ENCODE measurements at regions not wholly inside any gene's neighbourhood (a gene's known extent, or its start where the extent isn't known, plus 50 kb on each side); places are given as distances from the start of the nearest gene placed in this dataset.
"Not testable (repeated sequence)": the region's sequence is repeated elsewhere in the genome, so short reads cannot be mapped to it uniquely, and the experiment has no call there.

DNA sequence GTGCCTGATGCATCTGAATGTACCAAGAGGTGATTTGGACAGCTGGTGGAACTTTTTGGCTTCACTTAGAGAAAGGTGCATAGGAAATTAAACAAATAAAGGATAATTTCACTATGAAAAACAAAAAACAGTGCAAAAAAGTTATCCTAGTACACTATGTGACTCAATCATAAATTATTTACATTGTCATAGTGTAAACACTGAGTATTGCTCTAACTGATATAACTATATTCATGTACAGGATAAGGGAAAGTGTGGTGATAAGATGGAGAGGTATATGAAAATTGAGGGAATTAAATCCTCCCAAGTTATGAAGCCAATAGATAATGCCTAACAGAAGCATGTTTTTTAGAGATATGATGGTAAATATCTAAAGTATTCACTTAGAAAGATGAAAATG, 50.2 kb upstream of the CPNE4 start:
- no peak for DNase-seq (ENCODE audit: low read depth in 2 of 2)

DNA sequence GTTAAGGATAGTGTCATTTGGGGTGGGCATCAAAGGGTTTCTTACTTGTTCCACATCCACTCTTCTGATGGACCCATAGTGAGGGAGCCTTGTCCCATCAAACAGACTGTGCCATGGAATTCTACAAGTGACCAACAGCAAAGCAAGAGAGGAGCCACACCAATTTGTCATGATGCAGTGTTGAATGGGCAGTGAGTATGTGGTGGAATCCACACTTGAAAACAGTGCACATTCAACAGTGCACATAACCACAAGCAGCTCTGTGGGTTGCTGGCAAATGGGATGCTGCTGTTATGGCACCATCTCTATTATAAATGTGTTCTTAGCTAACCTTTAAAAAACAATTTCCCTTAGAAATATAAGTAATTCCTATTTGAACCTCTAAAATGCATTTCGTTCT, 52.5 kb upstream of the CPNE4 start:
- DNase-seq (ENCODE audit: low read depth in 2 of 2), result no peak

DNA sequence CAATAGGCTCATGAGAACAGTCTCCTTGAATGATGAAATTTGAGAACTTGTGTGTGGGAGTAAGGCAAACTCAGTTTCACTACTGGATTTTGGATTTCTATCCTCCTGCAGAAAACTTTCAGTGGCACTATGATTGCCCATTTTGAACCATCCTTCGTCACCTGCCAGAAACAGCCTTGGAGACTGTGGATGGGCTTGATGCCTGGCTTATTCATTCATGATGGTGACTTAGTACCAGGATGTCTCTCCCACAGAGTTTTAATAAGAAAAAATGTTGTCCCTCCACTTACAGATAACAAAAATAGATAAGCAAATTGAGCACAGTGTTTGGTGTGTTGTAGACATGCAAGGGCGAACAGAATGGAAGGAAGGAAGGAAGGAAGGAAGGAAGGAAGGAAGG, 53.5 kb upstream of the CPNE4 start:
- no peak for DNase-seq (ENCODE audit: low read depth in 2 of 2)

DNA sequence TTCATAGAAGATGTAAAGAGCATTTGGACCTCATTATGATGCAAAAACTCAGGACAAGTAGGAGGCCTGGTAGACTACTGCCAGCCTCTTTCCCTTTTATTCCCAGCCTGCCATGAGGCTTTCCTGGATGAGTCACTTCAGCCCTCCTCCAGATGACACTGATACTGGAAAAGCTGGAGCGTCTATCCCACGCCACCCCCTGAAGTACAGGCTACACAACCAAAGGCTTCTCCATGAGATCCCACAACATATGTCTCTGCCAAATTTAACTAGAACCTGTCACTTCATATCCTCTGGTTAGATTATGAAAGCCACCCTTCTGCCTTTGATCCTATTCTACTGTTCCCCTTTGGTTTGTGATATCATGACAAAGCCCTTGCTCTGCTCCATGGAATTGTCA, 56.1 kb upstream of the CPNE4 start:
- peak in 1 of 2 donors; percentile 42 for DNase-seq (ENCODE audit: low read depth in 2 of 2)

DNA sequence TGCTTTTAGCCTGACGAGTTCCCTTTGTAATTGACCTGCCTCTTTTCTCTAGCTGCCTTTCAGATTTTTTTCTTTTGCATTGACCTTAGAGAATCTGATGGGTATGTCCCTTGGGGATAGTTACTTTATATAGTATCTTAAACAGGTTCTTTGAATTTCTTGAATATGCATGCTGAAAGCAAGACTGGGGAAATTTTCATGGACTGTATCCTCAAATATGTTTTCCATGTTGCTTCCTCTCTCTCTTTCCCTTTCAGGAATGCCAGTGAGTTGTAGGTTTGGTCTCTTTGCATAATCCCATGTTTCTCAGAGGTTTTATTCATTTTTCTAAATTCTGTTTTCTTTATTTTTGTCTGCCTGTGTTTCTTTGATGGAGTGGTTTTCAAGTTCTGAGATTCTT, 81.8 kb upstream of the CPNE4 start:
- no peak for DNase-seq (ENCODE audit: low read depth in 2 of 2)

DNA sequence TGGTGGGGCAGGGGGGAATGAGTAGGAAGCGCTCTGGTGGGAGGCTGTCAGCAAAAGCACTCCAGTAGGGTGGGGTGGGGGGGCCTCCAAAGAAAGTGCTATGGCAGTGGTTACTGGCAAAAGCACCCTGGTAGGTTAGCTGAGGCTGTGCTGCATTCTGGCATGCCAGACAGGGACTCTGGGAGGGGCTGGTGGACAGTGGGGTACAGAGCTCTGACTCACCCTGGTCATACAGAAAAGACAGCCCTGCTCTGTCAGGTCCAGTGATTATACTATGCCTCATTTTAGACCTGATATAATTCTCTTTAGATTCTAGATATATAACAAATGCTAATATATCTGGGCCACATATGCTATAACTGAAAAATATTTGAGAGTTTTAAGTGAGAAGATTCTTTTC, 82.8 kb upstream of the CPNE4 start:
- DNase-seq (ENCODE audit: low read depth in 2 of 2), result no peak

DNA sequence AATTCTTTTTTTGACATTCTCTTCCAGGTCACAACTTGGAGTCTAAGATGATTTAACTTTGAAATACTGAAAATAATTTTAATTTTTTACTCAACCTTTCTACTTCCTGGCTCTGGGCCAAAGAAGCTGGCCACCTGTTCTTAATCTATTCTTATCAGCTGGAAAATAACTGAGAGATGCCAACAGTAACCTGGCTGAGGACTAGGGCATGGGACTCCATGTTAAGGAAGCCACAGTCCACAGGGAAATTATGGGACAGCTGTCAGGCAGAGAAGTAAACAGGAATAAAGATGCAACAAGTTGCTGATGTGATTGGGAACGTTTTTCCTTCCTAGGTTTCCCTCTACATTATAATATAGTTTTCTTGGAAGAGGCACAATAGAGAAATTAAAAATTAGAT, 84.7 kb upstream of the CPNE4 start:
- no peak for DNase-seq (ENCODE audit: low read depth in 2 of 2)

DNA sequence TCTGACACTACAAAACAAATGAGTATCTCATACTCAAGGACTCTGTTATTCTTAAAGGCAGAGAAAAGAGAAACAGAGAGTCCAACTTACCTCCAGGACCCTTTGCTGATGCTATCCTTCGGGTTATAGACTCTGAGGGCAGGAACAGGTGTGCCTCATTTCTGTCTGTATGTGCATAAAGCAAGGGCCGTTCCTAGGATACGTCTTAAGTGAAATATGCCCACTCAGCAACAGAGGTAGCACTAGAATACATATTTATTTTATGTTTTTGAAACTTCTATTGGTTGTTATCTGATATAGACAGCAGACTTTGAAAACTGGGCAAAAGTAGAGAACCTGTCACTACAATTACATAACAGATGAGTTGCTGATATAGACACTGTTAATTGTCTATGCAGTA, 89.3 kb upstream of the CPNE4 start:
- DNase-seq (ENCODE audit: low read depth in 2 of 2), result no peak

DNA sequence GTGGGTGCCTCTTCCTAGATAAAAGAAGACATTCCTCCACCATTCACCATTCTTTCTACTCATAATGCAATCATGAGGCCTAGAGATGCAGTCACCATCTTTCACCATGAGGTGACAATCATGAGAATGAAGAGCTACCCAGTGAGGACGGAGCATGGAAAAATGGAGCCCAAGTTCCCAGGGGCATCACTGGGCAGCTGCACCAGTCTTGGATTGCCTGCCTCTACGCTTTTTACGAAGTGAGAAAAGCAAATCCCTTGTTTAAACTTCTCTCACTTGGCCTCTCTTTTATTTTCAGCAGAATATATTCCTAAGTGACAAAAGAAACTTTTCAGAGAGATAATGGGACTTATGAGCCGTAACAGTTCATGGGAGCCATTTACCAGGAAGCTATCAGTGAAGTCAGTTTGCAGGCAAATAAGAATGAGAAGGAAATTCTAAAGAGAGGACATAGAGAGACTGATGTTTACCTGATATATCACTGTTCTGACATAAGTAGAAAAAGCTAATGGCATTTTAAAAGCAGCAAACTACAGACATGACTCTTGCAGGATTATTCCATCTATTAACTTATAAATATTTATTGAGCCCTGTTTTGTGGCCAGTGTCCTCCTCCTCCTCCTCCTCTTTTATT, 90.0 kb upstream of the CPNE4 start:
- DNase-seq (ENCODE audit: low read depth in 2 of 2), result no peak

DNA sequence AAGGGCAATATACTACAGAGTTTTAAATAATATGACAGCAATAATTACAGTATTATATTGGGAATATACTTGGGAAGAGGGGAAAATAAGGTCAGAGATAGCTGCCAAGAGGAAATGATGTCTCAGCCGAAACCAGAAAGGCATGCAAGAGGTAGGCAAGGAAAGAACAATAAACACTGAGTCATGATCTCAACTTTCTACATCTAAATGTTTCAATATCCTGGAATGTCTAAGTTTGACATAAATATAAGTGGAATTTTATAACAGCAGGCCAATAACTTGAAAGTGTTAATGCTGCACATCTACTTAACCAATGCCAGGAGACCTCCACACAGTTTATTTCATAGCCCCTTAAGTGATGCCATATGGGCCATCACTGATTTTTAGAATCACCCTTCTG, 99.8 kb upstream of the CPNE4 start:
- DNase-seq (ENCODE audit: low read depth in 2 of 2), result peak; percentile 3 to 89

DNA sequence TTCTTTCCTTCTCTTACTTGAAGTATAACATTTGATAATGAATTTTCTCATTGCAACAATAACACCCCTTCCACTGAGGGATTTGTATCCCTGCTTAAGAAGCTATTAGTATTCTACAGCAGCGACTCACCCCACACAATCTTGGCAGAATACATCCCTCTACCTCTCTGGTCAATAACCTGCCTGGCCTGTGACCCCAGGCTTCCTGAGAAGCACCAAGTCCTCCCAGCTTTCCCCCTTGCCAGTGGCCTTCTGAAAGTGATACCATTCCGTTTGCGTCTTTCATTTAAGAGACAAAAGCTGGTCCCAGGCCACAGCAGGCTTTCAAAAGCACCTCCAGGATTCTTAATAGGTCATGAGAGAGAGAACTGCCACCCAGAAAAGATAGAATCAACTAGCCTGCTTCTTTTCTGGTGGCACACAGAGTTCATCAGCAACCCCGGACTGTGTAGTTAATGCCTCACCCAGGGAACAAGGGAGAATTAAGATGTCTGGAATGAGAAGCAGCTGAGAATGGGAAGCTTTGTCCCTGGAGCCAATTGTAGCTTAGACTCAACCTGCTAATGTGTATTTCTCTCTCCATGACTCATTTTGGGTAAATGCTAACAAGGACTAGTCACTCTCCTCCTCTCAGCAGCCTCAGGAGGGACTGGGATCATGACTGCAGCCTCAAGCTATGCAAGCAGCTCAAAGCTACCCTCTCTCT, 101.0 kb upstream of the CPNE4 start:
- peak in 1 of 2 donors; percentile 71 for DNase-seq (ENCODE audit: low read depth in 2 of 2)

DNA sequence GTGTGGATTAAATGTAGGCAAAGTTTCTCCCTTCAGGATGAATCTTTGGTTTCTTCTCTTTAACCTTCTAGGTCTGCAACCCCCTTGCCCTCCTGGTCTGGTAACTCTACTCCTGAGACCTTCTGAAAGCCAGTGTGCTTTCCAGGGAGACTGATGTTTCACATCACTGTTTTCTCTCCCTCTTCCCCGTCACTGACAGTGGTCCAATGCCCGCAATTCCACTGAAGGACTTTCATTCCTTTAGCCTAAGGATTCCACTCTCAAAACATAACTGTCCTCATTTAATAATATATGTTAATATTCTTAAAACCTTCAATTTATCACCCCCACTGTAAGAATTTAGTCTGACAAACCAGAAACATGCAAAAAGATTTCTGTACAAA, 101.5 kb upstream of the CPNE4 start:
- no peak for DNase-seq (ENCODE audit: low read depth in 2 of 2)

DNA sequence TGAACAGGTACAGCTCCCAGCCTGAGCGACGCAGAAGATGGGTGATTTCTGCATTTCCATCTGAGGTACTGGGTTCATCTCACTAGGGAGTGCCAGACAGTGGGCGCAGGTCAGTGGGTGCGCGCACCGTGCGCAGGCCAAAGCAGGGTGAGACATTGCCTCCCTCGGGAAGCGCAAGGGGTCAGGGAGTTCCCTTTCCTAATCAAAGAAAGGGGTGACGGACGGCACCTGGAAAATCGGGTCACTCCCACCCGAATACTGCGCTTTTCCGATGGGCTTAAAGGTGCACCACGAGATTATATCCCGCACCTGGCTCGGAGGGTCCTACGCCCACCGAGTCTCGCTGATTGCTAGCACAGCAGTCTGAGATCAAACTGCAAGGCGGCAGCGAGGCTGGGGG, 102.1 kb upstream of the CPNE4 start:
- not testable (repeated sequence) for DNase-seq (ENCODE audit: low read depth in 2 of 2)

DNA sequence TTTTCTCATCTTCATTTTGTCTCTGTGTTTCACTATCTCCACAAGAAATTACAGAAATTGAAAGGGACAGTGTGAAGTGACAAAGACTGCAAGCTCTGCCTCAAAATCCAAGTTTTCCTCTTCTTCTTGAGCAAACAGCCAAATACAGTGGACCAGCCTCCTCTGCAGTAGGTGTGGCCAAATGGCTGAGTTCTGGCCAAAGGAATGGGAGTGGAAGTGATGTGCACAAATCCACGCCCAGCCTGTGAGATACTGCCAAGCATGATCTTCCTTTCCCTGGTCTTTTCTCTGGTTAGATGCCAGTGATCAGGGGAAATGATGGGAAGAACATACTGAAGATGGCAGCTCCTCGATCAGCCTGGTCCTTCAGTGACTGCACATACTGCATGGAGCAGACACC, 111.0 kb upstream of the CPNE4 start:
- DNase-seq (ENCODE audit: low read depth in 2 of 2), result no peak

DNA sequence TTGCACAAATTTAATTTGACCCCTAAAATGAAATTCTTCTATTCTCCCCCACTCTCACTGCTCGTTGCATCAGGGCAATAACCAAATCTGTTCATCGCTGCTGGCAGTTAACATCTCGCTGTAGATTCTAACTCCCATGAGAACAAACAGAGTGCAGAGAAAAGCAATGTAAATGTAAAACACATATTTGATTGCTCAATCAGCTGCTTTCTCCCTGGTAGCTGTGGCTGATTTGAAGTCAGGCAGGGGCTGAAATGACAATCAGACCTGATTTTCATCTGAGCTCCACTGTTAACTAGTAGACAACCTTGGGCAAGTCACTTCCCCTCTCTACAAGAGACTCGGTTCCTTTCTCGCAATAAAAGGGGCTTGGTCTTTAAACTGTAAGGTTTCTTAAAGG, 119.8 kb upstream of the CPNE4 start:
- no peak for DNase-seq (ENCODE audit: low read depth in 2 of 2)

DNA sequence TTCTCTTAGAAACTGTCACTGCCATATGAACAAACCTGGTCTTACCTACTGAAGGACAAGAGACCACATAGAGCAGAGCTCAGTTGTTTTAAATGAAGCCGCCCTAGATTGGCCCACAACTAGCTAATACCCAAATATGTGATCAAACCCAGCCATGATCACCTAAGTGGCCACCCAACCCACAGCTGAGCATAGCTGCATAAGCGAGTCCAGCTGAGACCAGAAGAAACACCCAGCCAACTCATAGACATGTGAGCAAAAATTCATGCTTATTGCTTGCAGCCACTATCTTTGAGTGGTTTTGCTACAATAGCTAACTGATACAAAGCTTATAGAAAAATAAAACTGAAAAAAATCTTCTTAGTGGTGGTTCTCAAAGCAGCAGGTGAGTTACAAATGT, 124.3 kb upstream of the CPNE4 start:
- no peak for DNase-seq (ENCODE audit: low read depth in 2 of 2)

DNA sequence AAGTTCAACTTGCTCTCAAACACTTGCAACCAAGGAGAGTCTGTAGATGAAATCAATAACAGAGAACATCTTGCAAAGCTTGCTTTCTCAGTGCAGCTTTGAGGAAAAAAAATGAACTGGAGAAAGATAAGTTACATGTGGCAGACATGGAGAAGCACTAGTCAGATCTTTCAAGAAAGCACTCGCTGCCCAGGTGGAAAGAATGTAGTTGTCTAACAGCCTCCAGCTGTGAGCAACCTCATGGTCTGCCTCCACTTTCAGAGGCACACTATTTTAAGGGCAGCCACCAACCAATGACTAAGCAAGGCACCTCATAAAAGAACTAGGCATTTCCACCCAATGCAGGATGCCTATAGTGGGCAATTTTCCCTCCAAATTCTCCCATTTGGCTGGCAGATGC, 125.4 kb upstream of the CPNE4 start:
- no peak for DNase-seq (ENCODE audit: low read depth in 2 of 2)

DNA sequence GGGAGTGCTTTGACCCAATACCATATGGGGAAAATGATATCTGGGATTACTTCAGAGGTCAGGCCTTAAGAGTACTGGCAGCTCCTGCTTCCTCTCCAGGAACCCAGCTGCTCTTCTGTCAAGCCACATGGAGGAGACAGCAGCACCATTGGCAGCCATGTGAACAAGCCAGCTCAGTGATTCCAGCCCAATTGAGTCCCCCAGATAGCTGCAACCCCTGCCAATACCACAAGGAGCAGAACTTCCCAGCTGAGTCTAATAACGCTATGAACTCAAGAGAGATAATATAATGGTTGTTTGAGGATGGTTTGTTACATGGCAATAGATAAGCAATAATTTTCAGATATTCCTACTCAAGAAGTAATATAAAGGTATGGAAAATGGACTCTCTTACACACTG, 126.8 kb upstream of the CPNE4 start:
- no peak for DNase-seq (ENCODE audit: low read depth in 2 of 2)

DNA sequence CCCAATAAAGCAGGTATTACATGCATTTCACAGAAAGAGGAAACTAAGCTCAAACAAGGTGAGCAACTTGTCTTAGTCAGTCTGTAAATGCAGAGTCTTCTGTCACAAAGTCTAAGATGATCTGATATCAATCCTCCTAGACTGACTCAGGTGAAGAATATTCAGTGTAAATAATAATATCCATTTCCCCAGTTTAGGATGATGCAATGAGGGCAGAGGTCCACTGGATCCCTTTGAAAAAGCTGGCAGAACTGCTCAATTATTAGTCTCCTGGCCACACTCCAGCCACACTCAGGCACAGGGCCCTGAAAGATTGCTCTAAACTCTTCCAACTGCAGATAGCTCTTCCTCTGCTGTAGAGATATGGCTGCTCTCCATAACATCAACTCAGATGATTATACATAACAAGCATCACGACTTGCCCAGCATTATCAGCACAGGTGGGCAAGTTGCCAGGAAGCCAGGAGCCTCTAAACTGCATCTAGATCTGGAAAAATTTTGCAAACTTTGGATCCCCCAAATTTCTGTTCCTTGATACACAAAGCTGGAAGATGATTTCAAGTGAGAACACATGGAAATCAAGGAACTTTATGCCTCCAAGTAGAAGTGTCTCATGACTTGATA, 129.8 kb upstream of the CPNE4 start:
- DNase-seq (ENCODE audit: low read depth in 2 of 2), result no peak

DNA sequence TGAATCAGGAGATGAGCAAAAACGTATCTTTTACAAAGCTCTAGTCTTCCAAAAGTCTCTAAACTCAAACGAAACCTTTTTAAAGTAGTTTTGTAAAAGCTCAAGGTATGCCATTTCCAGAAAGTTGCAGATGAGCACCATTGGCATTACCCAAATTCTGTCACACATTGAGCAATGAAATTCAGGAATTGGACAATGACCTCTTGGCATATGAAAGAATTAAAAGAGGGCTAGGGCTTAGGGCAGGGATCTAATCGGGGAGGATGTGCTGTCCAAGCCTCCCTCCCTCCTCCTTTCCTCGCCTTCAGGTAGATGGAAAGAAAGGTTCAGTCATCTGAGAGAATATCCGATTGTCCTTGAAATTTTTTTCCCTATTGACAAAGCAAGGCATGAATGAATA, 133.1 kb upstream of the CPNE4 start:
- DNase-seq (ENCODE audit: low read depth in 2 of 2), result no peak

DNA sequence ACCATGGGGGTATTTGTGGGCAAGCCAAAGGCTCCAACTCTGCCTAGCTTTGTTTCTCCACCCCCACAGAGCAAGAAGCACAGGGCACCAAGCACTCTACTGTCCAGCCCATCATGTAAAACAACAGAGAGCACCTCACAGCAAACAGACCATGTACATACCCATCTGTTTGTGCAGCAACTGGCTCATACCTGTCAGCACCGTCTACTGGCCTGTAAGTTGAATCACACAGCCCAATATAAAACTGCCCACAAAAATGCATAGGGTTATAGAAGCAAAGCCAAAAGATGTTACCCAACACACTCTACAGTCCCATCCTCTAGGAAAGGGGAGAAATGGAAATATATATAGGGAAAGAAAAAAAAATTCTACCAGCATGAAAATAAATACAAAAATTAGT, 139.7 kb upstream of the CPNE4 start:
- no peak for DNase-seq (ENCODE audit: low read depth in 2 of 2)

DNA sequence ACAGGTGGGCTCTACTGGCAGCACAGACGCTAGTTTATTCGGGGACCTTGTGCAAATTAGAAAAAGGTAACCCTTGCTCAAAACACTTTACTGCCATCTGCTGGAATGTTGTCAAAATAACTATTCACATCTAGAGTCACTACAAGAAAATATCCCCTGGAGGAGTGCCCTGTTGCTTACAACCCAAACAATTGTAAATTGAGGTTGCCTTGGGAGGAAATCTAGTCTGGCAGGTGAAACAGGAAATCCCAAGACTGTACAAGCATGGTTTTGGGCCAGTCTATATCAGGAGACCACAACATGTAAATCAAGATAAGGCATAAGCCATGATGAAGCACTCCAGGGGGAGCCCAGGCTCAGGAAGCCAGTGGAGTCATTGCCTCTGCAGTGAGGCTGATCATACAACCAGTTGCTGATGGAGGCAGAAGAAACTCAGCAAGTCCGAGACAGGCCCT, 136.8 kb upstream of the ACP3 start:
- peak; percentile 42 to 63 for DNase-seq (ENCODE audit: low read depth in 2 of 2)

DNA sequence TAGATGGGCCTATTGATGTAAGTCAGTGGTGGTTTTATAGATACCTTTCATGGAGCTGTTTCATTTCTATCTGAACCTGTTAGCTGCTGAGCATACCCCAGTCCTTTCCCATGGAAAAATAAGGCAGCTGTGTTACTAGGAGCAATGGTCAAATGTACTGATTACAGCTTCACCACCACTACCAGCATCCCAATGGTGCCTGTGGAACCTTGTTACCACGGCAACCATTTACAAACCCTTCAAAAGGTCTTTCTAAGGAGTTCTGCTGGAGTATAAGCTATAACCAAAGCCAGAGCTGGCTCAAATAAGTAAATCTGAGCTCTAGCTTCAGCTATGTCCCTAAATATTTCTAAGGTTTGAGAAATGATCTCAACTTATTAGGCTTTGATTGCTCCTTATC, 133.4 kb upstream of the ACP3 start:
- DNase-seq (ENCODE audit: low read depth in 2 of 2), result no peak

Measured in dermis microvascular lymphatic vessel endothelial cell (primary cell).